HG03066 (cell line): ENCODE measurements at regions not wholly inside any gene's neighbourhood (a gene's known extent, or its start where the extent isn't known, plus 50 kb on each side); places are given as distances from the start of the nearest gene placed in this dataset.

Experiments
- ATAC-seq: cut with Tn5 transposase; IDR thresholded peaks from one replicate; pipeline ENCODE4 v1.9.1; 2021; ENCODE audit warnings: low read depth; ENCODE audit not compliant: unreplicated experiment

GRCh38 chr21:18191139-18191538, 53.5 kb upstream of the CHODL start:
- no peak for ATAC-seq

GRCh38 chr21:18178509-18178908, 66.1 kb upstream of the CHODL start:
- no peak for ATAC-seq

DNA sequence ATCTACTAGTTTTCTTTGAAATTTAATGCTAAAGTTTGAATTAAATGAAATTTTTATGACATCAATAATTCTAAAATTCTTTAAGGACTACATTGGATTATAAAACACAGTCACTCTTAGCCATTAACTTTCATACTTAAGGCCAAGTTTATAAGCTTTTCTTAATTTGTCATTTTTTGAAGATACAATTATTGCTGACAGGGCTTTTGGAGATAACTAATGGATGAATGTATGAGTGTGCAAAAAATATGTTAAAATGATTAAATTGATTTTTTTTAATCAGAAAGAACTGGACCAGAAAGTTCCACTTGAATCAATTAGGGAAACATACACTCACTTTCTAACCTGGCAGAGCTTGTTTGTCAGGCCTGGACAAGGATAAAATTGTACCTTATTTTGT, 70.3 kb upstream of the CHODL start:
- no peak for ATAC-seq

- ATAC-seq: no peak
Measured at GRCh38 chr21:18170829-18171228, 73.8 kb upstream of the CHODL start.

GRCh38 chr21:18170221-18170620, 74.4 kb upstream of the CHODL start:
- no peak for ATAC-seq

DNA sequence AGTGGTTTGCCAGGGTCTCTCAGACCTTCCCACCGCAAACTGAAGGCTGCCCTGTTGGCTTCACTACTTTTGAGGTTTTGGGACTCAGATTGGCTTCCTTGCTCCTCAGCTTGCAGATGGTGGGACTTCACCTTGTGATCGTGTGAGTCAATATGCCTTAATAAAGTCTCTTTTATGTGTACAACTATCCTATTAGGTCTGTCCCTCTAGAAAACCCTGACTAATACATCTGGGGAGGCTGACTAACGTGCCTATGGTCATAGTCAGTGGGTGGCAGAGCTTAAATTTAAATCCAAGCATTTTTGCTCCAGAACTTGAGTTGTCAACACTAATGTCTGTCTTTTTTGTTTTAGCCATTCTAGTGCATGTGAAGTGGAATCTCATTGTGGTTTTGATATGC, 76.5 kb upstream of the CHODL start:
- ATAC-seq: no peak

- no peak for ATAC-seq
Measured at GRCh38 chr21:18164933-18165332, 79.7 kb upstream of the CHODL start.

GRCh38 chr21:18164483-18164882, 80.2 kb upstream of the CHODL start:
- no peak for ATAC-seq

DNA sequence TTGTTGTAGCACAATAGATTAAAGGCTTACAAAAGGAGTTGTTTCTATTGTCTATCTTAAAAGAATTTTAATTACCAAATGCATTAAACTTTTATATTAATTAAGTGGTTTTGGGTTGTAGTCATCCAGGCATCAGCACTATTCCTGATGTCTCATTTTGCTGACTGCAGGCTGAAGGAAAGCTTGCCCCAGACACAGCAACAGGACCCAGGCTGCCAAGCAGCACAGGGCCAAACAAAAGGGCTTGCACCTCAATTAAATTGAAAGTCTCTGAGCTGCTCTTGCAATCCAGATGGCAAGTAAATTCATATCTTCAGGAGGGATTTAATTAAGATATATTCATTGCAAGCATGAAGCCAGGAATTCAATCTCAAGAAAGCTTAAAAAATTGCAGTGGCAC, 80.7 kb upstream of the CHODL start:
- ATAC-seq: no peak

DNA sequence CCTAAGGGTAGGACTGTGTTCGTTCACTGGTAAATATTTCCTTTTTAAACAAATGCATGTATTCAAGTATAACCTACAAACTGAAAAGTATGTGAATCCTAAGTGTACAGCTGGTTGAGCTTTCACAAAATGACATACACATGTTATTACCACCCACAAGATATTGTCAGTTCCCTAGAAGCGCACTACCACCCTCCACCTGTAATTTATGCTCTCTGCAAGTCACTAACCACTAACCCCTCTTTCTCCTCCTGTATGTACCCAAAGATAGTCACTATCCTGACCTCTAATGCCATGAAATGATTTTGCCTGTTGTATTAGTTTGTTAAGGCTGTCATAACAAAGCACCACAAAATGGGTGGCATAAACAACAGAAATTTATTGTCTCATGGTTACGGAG, 82.8 kb upstream of the CHODL start:
- ATAC-seq: no peak

- no peak for ATAC-seq
Measured at GRCh38 chr21:18157406-18157805, 87.2 kb upstream of the CHODL start.

DNA sequence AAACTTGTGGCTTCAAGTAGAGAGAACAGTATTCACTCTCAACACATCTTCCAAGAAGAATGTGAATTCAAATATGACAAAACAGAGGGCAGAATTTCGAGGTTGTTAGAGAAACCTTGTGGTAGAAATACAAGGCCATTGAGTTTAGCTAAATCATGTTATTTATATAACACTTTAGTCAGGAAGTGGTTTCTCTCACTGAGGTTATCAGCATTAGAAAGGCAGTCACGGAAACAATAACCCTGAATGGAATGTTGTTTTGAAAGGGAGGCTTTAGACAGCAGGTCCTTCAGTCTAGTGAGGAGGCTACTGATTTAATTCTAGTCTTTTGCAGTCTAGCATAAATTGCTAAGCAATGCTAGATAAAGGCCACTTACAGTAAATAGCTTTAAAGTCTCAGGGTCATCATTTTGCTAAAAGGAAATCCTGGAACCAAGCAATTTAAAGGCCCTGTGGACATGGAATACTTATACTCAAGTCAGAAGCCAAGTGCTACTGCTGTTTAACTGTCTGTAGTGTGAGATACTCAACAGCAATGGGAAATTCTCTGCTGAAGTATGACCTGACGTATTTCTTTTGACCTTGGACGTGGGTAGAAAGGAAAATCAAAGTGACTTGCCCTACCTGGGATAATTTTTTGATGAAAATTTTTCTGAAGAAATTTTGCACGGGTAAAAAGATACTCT, 89.0 kb upstream of the CHODL start:
- no peak for ATAC-seq

- no peak for ATAC-seq
Measured at GRCh38 chr21:18153063-18153462, 91.6 kb upstream of the CHODL start.

DNA sequence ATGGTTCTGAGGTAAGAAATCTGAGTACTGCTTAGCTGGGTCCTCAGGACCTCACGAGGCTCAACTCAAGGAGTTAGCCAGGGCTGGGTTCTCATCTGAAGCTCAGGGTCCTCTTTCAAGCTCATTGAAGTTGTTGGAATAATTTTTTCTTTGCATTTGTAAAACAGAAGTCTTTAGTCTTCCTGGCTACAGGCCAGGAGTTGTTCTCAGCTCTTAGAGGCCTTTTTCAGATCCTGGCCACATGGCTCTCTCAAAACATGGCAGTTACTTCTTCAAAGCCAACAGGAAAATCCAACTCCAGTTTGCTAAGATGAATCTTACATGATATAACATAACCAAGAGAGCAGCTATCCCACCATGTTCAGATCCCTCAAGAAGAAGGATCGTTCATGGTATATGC, 92.3 kb upstream of the CHODL start:
- ATAC-seq: no peak

DNA sequence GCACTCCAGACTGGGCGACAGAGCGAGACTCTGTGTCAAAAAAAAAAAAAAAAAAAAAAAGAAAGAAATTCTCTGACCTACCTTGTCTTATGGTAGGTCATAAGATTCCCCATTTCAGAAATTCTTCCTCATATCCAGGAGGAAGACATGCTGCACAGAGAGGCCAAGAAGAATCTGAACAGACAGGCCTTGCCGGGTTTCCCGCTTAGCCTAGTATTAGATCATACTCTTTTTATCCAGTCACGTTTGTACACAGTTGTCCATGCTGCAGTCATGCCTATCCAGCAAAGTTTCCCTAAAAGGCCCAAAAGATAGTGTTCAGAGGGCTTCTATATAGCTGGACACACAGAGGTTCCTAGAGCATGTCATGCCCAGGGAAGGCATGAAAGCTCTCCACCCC, 93.6 kb upstream of the CHODL start:
- ATAC-seq: no peak

DNA sequence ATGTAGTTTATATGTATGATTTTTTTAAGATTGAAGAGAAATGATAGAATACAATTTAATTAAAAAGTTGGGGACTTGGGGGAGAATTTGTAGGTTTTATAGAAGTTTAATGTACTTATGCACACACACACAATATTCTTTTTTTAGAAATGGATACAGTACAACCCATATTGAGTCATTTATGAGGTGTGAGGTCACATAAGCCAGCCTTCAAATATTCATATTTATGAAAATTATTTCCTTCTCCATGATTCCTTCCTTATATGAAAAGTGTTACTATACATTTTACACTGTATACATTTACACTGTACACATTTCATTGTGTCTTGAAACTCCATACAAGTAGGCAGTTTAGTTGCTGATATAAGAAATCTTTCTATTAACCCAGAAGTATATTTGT, 96.2 kb upstream of the CHODL start:
- no peak for ATAC-seq

DNA sequence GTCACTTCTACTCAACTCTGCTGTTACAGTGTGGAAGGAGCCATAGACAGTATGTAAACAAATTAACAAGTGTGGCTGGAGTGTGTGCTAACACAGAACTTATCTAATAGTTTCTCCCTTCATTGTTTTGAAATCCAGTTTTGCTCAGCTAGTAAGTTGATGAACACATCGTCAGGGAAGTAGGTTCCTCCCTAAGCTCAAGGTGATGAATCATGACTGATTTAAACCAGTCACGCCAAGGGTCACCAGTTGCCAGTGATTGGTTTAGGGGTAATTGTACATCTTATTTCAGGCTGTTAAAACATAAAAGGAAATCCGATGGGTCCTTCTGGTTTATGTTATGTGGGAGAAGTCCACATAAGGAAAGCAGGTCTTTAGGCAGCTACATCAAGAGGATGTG, 97.0 kb upstream of the CHODL start:
- no peak for ATAC-seq

DNA sequence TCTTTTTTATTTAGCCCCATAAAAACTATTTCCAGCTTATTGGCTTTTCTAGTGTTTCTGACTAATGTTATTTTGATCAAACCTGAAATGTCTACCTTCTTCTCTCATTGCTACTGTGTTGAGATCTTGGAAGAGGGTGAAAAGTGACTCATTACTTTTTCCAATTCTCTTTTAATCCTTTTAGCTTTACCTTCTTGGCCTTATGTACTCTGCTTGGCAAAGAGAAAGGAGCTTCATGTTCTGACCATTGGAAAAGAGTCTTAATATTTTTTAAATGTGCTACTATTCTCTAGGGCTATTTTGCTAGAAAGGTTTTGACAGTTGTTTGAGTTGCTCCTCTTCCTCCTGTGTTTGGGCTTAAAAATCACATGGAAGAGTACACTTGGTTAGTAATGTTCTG, 97.8 kb upstream of the CHODL start:
- no peak for ATAC-seq

- no peak for ATAC-seq
Measured at GRCh38 chr21:18144339-18144738, 100.3 kb upstream of the CHODL start.

DNA sequence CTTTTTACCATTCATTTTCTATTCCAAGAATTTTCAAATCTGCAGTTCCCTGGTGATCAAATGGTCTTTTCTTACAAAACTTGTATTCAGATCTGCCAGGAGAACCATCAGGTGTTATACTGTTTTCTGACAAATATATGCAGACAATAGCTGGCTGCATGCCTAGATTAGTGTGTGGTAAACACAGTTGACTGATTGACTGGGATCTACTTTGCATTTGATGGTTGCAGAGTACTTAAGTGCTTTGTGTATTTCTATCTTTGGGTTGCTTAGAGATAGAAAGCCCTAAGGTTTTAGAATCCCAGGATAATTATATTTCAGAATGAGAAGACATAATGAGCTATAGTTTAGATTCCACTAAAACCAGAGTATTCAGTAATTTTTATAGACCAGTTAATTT, 102.0 kb upstream of the CHODL start:
- ATAC-seq: no peak

DNA sequence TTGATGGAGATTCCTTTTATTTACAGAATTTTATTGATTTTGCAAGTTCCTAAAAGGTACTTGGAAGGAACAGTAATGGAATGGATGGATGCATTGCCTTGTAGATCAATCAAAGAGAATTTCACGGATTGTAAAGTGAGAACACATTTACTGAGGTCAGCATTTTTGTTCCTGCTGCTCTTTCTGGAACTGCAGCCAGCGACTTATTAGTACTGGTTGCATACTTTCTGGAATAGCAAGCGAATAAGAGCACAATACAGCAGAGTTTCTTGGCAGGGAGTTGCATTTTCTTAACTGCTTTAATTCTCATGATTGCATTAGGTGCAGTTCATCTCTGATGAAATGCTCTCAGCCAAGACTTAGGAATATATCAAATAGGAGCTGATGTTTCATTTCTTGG, 106.1 kb upstream of the CHODL start:
- no peak for ATAC-seq

GRCh38 chr21:18129526-18129925, 115.1 kb upstream of the CHODL start:
- no peak for ATAC-seq

DNA sequence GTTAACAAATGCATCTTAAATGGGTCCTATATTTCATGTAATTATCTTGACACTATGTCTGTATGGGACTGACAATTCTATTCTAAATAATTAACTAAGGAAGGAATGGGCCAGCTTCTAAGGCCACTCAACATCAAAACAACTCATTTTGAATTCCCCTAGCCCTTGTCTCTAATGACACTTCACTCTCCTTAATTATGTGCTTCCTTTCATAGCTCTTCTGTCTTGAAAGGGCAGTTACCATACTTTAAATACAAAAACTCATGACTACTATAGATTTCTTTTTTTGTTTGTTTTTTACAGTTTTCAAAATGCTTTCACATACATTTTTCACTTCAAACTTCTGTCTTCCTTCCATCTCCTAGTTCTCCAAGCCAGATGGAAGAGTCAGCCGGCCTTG, 126.1 kb upstream of the CHODL start:
- ATAC-seq: no peak
